SW480 (cell line): ENCODE measurements at regions not wholly inside any gene's neighbourhood (a gene's known extent, or its start where the extent isn't known, plus 50 kb on each side); places are given as distances from the start of the nearest gene placed in this dataset.

ENCODE experiments used
- DNase-seq: peaks from one replicate; pipeline ENCODE4 v3.0.0-alpha.2; 2016; ENCODE audit warnings: low spot score

- DNase-seq: no peak
These were observed 108.1 kb downstream of the GNAT3 start for GRCh38 chr7:80403686-80404241.

GRCh38 chr7:80401708-80402107 is 110.2 kb downstream of the GNAT3 start:
- DNase-seq: no peak

GRCh38 chr7:80393786-80394185 is 118.1 kb downstream of the GNAT3 start:
- no peak for DNase-seq

- DNase-seq: peak; percentile 66
These were observed 119.4 kb downstream of the GNAT3 start for GRCh38 chr7:80392229-80393169.

- DNase-seq: no peak
These were observed 124.2 kb downstream of the GNAT3 start for GRCh38 chr7:80387634-80388193.

- no peak for DNase-seq
These were observed 125.2 kb downstream of the GNAT3 start for GRCh38 chr7:80386686-80387085.

- no peak for DNase-seq
These were observed 126.4 kb downstream of the GNAT3 start for GRCh38 chr7:80385508-80385907.

GRCh38 chr7:80380957-80381356 is 130.9 kb downstream of the GNAT3 start:
- DNase-seq: no peak

- no peak for DNase-seq
These were observed 132.6 kb downstream of the GNAT3 start for GRCh38 chr7:80379034-80379982.

- DNase-seq: no peak
These were observed 137.5 kb downstream of the GNAT3 start for GRCh38 chr7:80374321-80374720.

- DNase-seq: no peak
These were observed 138.3 kb downstream of the GNAT3 start for GRCh38 chr7:80373429-80374032.

- no peak for DNase-seq
These were observed 139.4 kb downstream of the GNAT3 start for GRCh38 chr7:80372415-80372814.

GRCh38 chr7:80370587-80370986 is 141.3 kb downstream of the GNAT3 start:
- DNase-seq: no peak

- DNase-seq: no peak
These were observed 142.5 kb downstream of the GNAT3 start for GRCh38 chr7:80369321-80369720.

GRCh38 chr7:80362677-80363076 is 149.2 kb downstream of the GNAT3 start:
- no peak for DNase-seq

- DNase-seq: no peak
These were observed 149.8 kb downstream of the GNAT3 start for GRCh38 chr7:80362010-80362618.

GRCh38 chr7:80359476-80359875 is 152.4 kb downstream of the GNAT3 start:
- no peak for DNase-seq

GRCh38 chr7:80359029-80359428 is 152.8 kb downstream of the GNAT3 start:
- DNase-seq: no peak

- DNase-seq: no peak
These were observed 154.3 kb downstream of the GNAT3 start for GRCh38 chr7:80357530-80357929.

GRCh38 chr7:80350430-80350829 is 161.4 kb downstream of the GNAT3 start:
- no peak for DNase-seq

GRCh38 chr7:80348223-80348622 is 163.6 kb downstream of the GNAT3 start:
- DNase-seq: no peak
